ENCODE measurements at regions not wholly inside any gene's neighbourhood (a gene's known extent, or its start where the extent isn't known, plus 50 kb on each side); places are given as distances from the start of the nearest gene placed in this dataset.

GRCh38 chr7:42580061-42580460, 331.8 kb downstream of the C7orf25 start:
- no peaks in the 10 kb centered on the region for H3K79me2 ChIP-seq (ENCODE audit: control insufficient read depth, insufficient read depth, low read length)
- H2AFZ ChIP-seq (ENCODE audit: low read depth, low read length) = no peak overlapping the region
- H3K36me3 ChIP-seq (ENCODE audit: control insufficient read depth, insufficient read depth, low read length) = no peaks in the 10 kb centered on the region
- no TSS peak for BruUV-seq (replicated peaks)
- H3K4me1 ChIP-seq (replicated peaks in 1 of 2; ENCODE audit: control insufficient read depth in 2 of 2, insufficient read depth in 2 of 2, low read length in 2 of 2) = no peaks in the 10 kb centered on the region
- POLR2A ChIA-PET = no interaction called here
- 10% methylated on average over 2 of the region's 2 CpGs for WGBS (ENCODE audit: insufficient coverage, low coverage, missing lambda C conversion rate)
- no peaks in the 10 kb centered on the region for H3K9me3 ChIP-seq (replicated peaks; ENCODE audit: control insufficient read depth, insufficient read depth, low read depth, low read length)
- no peak overlapping the region for H3K27ac ChIP-seq (ENCODE audit: extremely low read depth, low read depth, low read length)
- TF ChIP-seq TFAM (CRISPR knock-in tag; conservative IDR thresholded peaks at IDR 0.05) = no peak
- CTCF ChIA-PET (ENCODE audit: low intra/inter-chr PET ratio) = no interaction called here
- H4K20me1 ChIP-seq (replicated peaks; ENCODE audit: control insufficient read depth, insufficient read depth, low read length) = no peaks in the 10 kb centered on the region
- no peaks in the 10 kb centered on the region for H3K27me3 ChIP-seq (ENCODE audit: control insufficient read depth in 2 of 2, insufficient read depth in 2 of 2, low read length in 2 of 2)
- no peak overlapping the region for H3K4me2 ChIP-seq (ENCODE audit: insufficient read depth, low read length)
- H3K4me3 ChIP-seq = no peak overlapping the region
- H3K9ac ChIP-seq (ENCODE audit: insufficient read depth in 1 of 2, low read depth in 2 of 2, low read length in 2 of 2) = no peak overlapping the region
- no peak for FAIRE-seq
- intact Hi-C loops (cut with micrococcal nuclease) (no loop called here), in situ Hi-C loops (cut with MboI) (no loop called here)
- DNase-seq (ENCODE audit: extremely low read depth in 1 of 4, low spot score in 3 of 4) = no peak
- ATAC-seq = no peak
- no peaks in the 10 kb centered on the region for H3K9me1 ChIP-seq (ENCODE audit: control insufficient read depth, insufficient read depth, low read length)

DNA sequence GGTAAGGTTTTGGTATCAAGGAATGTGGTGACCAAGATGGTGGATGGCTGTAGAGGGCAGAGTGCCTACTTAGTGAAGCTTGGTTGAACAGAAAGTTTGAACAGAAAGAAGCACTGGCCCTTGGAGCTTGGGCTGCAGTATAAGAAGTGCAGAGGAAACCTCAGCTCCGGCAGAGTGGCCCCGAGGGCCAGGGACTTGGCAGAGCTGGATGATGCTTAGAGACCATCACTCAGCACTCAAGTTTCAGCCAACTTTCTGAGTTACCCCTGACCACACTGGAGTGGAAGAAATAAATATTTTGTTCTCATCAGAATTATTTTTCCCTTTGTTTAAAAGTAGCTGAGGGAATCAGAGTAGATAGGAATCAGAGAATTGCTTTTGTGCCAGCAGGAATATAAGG, 336.7 kb downstream of the C7orf25 start:
- POLR2A ChIA-PET = no interaction called here
- in situ Hi-C loops (cut with MboI) = no loop called here
- intact Hi-C loops (cut with micrococcal nuclease) = no loop called here
- TF ChIP-seq CHD7 (IDR thresholded peaks at IDR 0.05; ENCODE audit: low read depth, low read length) (no peak), MTA2 (IDR thresholded peaks at IDR 0.05; ENCODE audit: low read depth) (no peak), ARNT (IDR thresholded peaks at IDR 0.05) (no peak)
- TF ChIP-seq, protein P1, sequence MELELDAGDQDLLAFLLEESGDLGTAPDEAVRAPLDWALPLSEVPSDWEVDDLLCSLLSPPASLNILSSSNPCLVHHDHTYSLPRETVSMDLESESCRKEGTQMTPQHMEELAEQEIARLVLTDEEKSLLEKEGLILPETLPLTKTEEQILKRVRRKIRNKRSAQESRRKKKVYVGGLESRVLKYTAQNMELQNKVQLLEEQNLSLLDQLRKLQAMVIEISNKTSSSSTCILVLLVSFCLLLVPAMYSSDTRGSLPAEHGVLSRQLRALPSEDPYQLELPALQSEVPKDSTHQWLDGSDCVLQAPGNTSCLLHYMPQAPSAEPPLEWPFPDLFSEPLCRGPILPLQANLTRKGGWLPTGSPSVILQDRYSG (tag; conservative IDR thresholded peaks at IDR 0.05; ENCODE audit: low read depth) = no peak

More for the DNA sequence above, 336.7 kb downstream of the C7orf25 start:
- no peak overlapping the region for H2AFZ ChIP-seq (ENCODE audit: low read depth, low read length)
- H3K4me3 ChIP-seq = no peak overlapping the region
- DNase-seq (ENCODE audit: extremely low read depth in 1 of 4, low spot score in 3 of 4) (no peak), FAIRE-seq (no peak), ATAC-seq (no peak)
- no peaks in the 10 kb centered on the region for H4K20me1 ChIP-seq (replicated peaks; ENCODE audit: control insufficient read depth, insufficient read depth, low read length)
- no peaks in the 10 kb centered on the region for H3K9me3 ChIP-seq (replicated peaks; ENCODE audit: control insufficient read depth, insufficient read depth, low read depth, low read length)
- no peaks in the 10 kb centered on the region for H3K79me2 ChIP-seq (ENCODE audit: control insufficient read depth, insufficient read depth, low read length)
- no TSS peak for BruUV-seq (replicated peaks)
- WGBS (ENCODE audit: insufficient coverage, low coverage, missing lambda C conversion rate) = 0% methylated on average over 1 of the region's 2 CpGs
- H3K4me1 ChIP-seq (replicated peaks in 1 of 2; ENCODE audit: control insufficient read depth in 2 of 2, insufficient read depth in 2 of 2, low read length in 2 of 2) = no peaks in the 10 kb centered on the region
- CTCF ChIA-PET (ENCODE audit: low intra/inter-chr PET ratio) = no interaction called here
- H3K9ac ChIP-seq (ENCODE audit: insufficient read depth in 1 of 2, low read depth in 2 of 2, low read length in 2 of 2) = no peak overlapping the region
- H3K36me3 ChIP-seq (ENCODE audit: control insufficient read depth, insufficient read depth, low read length) = no peaks in the 10 kb centered on the region
- H3K4me2 ChIP-seq (ENCODE audit: insufficient read depth, low read length) = no peak overlapping the region
- no peaks in the 10 kb centered on the region for H3K9me1 ChIP-seq (ENCODE audit: control insufficient read depth, insufficient read depth, low read length)
- no peaks in the 10 kb centered on the region for H3K27me3 ChIP-seq (ENCODE audit: control insufficient read depth in 2 of 2, insufficient read depth in 2 of 2, low read length in 2 of 2)
- H3K27ac ChIP-seq (ENCODE audit: extremely low read depth, low read depth, low read length) = no peak overlapping the region

Data from K562 (cell line).